Tibial nerve (tissue), 4 donors: ENCODE measurements at regions not wholly inside any gene's neighbourhood (a gene's known extent, or its start where the extent isn't known, plus 50 kb on each side); places are given as distances from the start of the nearest gene placed in this dataset.

Source experiments
- DNase-seq, 2 donors: peaks; one replicate each; pipeline ENCODE4 v3.0.0-alpha.2; 2019; ENCODE audit warnings: low spot score in 2 of 2
- H3K27ac ChIP-seq, 4 donors: fragments of 200-600 bp; sonication (generic) in 3 of 4; one replicate each; pipeline ENCODE4 v1.5.1; 2017 to 2019; ENCODE audit warnings: mild to moderate bottlenecking in 1 of 4
- H3K27me3 ChIP-seq, 2 donors: fragments of 200-600 bp; sonication (generic) in 1 of 2; one replicate each; pipeline versions ENCODE4 v1.5.1 to v1.6.0; 2017 to 2019
- H3K36me3 ChIP-seq, 3 donors: fragments of 200-600 bp; sonication (generic); one replicate each; pipeline ENCODE4 v1.5.1; 2018 to 2019
- H3K4me1 ChIP-seq, 4 donors: fragments of 200-600 bp; sonication (generic) in 3 of 4; one replicate each; pipeline ENCODE4 v1.5.1; 2017 to 2019
- H3K4me3 ChIP-seq, 4 donors: fragments of 200-600 bp; sonication (generic) in 3 of 4; one replicate each; pipeline ENCODE4 v1.5.1; 2017 to 2019; ENCODE audit warnings: mild to moderate bottlenecking in 1 of 4, moderate library complexity in 1 of 4
- H3K9me3 ChIP-seq, 4 donors: fragments of 200-600 bp; sonication (generic) in 3 of 4; one replicate each; pipeline ENCODE4 v1.5.1; 2017 to 2019
- EP300 ChIP-seq, 2 donors: sonication (generic); formaldehyde crosslinking; IDR thresholded peaks; one replicate each; pipeline ENCODE4 v1.6.1; 2017; ENCODE audit warnings: antibody characterized with exemption in 2 of 2, mild to moderate bottlenecking in 1 of 2
- POLR2A ChIP-seq, 2 donors: fragments of 450-650 bp; IDR thresholded peaks; one replicate each; pipeline ENCODE4 v1.6.1; 2017; ENCODE audit warnings: antibody characterized with exemption in 2 of 2, mild to moderate bottlenecking in 2 of 2, moderate library complexity in 2 of 2
- WGBS, 2 donors: methylation state at CpG; one replicate each; pipeline ENCODE4 v1.1.5; 2018; 5-methylcytosine and 5-hydroxymethylcytosine counted together
- TF ChIP-seq, protein P1 (sequence below), 5 experiments: fragments of 200-600 bp in 3 of 5; fragments of 450-650 bp in 2 of 5; sonication (generic) in 3 of 5; IDR thresholded peaks; one replicate each; pipeline ENCODE4 v1.5.1; 2016 to 2019; ENCODE audit warnings: antibody characterized with exemption in 5 of 5, mild to moderate bottlenecking in 3 of 5, moderate library complexity in 2 of 5

DNA sequence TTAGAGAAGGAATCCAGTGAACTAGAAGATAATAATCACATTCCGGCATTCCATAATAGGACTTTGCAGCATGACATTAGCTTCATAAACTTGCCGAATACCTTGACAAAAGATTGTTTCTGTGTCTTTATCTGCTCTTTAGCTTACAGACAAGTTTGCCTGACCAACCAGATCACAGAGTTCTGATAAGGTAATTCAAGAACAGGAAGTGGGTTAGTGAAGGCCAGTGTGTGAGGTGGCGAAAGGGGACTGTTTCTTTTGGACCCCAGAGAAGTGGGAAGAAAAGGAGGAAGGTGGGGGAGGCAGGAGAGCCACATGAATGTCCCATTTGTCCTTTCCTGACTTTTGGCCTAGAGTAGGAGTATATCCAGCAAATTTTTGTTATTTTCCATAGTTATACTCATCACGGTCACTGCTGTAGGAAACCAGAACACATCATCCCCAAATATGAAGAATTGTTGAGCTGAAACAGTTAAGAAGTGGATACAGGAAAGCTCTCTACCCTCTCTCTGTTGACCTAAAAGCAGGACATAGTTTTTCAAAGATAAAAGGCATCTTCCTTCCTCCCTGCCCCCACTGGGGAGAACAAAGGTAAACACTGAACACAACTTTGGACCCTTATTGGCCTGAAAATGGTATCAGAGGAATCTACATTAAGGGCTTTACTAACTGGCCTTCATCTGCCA, 72.4 kb upstream of the TNFAIP3 start:
- no peak for TF ChIP-seq POLR2A (IDR thresholded peaks at IDR 0.05)
- no peak for TF ChIP-seq EP300 (IDR thresholded peaks at IDR 0.05)
- TF ChIP-seq, protein P1, sequence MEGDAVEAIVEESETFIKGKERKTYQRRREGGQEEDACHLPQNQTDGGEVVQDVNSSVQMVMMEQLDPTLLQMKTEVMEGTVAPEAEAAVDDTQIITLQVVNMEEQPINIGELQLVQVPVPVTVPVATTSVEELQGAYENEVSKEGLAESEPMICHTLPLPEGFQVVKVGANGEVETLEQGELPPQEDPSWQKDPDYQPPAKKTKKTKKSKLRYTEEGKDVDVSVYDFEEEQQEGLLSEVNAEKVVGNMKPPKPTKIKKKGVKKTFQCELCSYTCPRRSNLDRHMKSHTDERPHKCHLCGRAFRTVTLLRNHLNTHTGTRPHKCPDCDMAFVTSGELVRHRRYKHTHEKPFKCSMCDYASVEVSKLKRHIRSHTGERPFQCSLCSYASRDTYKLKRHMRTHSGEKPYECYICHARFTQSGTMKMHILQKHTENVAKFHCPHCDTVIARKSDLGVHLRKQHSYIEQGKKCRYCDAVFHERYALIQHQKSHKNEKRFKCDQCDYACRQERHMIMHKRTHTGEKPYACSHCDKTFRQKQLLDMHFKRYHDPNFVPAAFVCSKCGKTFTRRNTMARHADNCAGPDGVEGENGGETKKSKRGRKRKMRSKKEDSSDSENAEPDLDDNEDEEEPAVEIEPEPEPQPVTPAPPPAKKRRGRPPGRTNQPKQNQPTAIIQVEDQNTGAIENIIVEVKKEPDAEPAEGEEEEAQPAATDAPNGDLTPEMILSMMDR (IDR thresholded peaks at IDR 0.05): no peak
- WGBS, 2 donors: 83 to 88% methylated on average over 4 of the region's 4 CpGs
- no peaks in the 10 kb centered on the region for H3K36me3 ChIP-seq
- peaks cover 0 to 14% (median 6%) of the 10 kb centered on the region in 4 donors for H3K4me1 ChIP-seq
- no peaks in the 10 kb centered on the region for H3K27me3 ChIP-seq
- DNase-seq: no peak
- H3K27ac ChIP-seq: no peak overlapping the region
- H3K4me3 ChIP-seq: no peak overlapping the region
- no peaks in the 10 kb centered on the region for H3K9me3 ChIP-seq

DNA sequence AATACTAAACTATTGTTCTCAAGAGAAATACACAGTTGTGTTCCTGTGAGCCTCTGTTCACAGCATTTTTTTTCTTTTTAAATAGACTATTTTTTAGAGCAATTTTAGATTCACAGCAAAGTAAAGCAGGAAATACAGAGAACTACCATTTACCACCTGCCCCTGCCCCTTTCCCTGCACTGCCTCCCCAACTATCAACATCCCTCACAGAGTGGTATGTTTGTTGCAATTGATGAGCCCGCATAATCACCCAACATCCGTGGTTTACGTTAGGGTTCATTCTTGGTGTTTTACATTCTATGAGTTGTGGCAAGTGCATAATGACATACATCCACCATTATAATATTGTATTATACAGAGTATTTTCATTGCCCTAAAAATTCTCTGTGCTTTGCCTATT, 71.6 kb upstream of the TNFAIP3 start:
- Histone ChIP-seq H3K4me1 (peaks cover 0 to 10% (median 5%) of the 10 kb centered on the region in 4 donors), H3K4me3 (no peak overlapping the region), H3K9me3 (no peaks in the 10 kb centered on the region), H3K36me3 (no peaks in the 10 kb centered on the region), H3K27ac (no peak overlapping the region), H3K27me3 (no peaks in the 10 kb centered on the region)
- no peak for TF ChIP-seq POLR2A (IDR thresholded peaks at IDR 0.05)
- TF ChIP-seq EP300 (IDR thresholded peaks at IDR 0.05): no peak
- TF ChIP-seq, protein P1 (IDR thresholded peaks at IDR 0.05): no peak
- DNase-seq: no peak
- 92% methylated on average over 3 of the region's 3 CpGs for WGBS, 2 donors

DNA sequence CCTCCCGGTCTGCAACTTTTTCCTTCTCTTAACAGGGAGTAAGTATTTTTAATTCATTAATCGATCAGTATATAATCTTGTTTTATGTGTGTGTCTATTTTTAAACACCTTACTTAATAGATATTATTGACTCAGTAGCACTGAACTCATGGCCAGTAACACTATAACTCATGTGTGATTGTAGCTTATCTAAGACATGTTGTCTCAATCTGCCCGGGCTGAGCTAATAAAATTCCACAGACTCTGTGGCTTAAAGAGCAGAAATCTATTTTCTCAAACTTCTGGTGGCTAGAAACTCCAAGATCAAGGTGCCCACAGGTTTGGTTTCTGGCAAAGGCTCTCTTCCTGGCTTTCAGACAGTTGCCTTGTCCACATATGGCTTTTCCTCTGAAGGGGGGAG, 68.8 kb upstream of the TNFAIP3 start:
- 83 to 85% methylated on average over 3 of the region's 3 CpGs for whole genome bisulfite sequencing, 2 donors
- no peaks in the 10 kb centered on the region for H3K36me3 ChIP-seq
- DNase-seq: no peak
- H3K27me3 ChIP-seq: no peaks in the 10 kb centered on the region
- H3K27ac ChIP-seq: no peak overlapping the region
- H3K9me3 ChIP-seq: no peaks in the 10 kb centered on the region
- TF ChIP-seq EP300 (IDR thresholded peaks at IDR 0.05) (no peak), POLR2A (IDR thresholded peaks at IDR 0.05) (no peak)
- TF ChIP-seq, protein P1 (IDR thresholded peaks at IDR 0.05): no peak
- peaks cover 0 to 3% (median 0%) of the 10 kb centered on the region in 4 donors for H3K4me1 ChIP-seq
- H3K4me3 ChIP-seq: no peak overlapping the region

DNA sequence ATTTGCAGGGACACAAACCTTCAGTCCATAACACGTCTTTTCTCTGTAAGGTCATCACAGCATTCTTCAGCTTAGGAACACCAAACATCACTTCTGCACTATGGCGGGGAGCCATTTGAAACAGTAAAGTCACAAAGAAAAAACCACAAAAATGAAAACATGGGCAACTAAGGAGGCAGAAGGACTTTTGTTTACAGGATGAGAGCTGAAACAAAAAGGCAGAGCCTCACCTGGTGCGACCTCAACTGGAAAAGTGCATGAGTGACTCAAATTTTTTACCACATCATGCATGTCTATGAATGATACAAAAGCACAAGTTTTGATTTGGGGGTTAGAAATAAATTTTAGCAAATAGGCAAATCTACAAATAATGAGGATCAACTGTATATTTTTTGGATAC, 68.2 kb upstream of the TNFAIP3 start:
- DNase-seq: no peak
- Histone ChIP-seq H3K27me3 (no peaks in the 10 kb centered on the region), H3K4me1 (peaks cover 0 to 3% (median 0%) of the 10 kb centered on the region in 4 donors), H3K27ac (no peak overlapping the region), H3K4me3 (no peak overlapping the region), H3K9me3 (no peaks in the 10 kb centered on the region), H3K36me3 (no peaks in the 10 kb centered on the region)
- TF ChIP-seq EP300 (IDR thresholded peaks at IDR 0.05) (no peak), POLR2A (IDR thresholded peaks at IDR 0.05) (no peak)
- TF ChIP-seq, protein P1 (IDR thresholded peaks at IDR 0.05): no peak
- 75 to 87% methylated on average over 3 of the region's 3 CpGs for WGBS, 2 donors

DNA sequence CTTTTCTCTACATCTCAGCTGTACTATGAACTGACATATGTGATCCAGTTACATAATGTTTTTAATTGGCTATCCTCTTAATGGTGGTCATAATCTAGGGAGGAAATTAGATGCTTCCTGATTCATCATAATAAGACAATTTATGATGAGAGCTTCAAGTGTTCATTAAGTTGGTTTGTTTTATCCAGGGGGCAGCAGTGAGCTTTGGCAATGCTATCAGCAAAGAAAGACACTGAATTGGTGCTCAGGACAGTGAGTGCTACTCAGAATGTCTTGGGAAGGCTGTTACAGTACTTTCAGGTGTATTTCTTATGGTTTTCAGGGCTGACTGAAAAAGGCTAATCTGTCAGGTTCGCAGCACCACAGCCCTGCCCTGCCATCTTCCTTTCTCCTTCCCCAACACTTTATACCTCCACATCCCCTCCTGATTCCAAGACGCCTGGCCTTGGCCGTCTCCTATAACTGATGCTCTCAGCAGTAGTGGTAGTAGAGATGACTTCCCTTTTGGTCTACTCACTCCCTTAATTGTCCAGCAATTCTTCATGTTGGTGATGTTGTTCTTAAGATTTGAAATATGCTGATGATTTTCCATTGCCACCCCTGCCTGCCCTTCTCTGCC, 67.0 kb upstream of the TNFAIP3 start:
- Histone ChIP-seq H3K4me3 (no peak overlapping the region), H3K36me3 (no peaks in the 10 kb centered on the region), H3K4me1 (peaks cover 0 to 15% (median under 1%) of the 10 kb centered on the region in 4 donors), H3K9me3 (no peaks in the 10 kb centered on the region), H3K27me3 (no peaks in the 10 kb centered on the region), H3K27ac (no peak overlapping the region)
- WGBS, 2 donors: 84 to 97% methylated on average over 3 of the region's 3 CpGs
- DNase-seq: peak in 1 of 2 donors; percentile 91
- TF ChIP-seq, protein P1 (IDR thresholded peaks at IDR 0.05): peak; percentile 39 to 54 (median 47)
- TF ChIP-seq POLR2A (IDR thresholded peaks at IDR 0.05) (no peak), EP300 (IDR thresholded peaks at IDR 0.05) (peak in 1 of 2 donors; percentile 19)
